GM21515 (cell line): ENCODE measurements at regions not wholly inside any gene's neighbourhood (a gene's known extent, or its start where the extent isn't known, plus 50 kb on each side); places are given as distances from the start of the nearest gene placed in this dataset.

Experiments
- ATAC-seq: cut with Tn5 transposase; IDR thresholded peaks from one replicate; pipeline ENCODE4 v1.9.1; 2021; ENCODE audit not compliant: unreplicated experiment

DNA sequence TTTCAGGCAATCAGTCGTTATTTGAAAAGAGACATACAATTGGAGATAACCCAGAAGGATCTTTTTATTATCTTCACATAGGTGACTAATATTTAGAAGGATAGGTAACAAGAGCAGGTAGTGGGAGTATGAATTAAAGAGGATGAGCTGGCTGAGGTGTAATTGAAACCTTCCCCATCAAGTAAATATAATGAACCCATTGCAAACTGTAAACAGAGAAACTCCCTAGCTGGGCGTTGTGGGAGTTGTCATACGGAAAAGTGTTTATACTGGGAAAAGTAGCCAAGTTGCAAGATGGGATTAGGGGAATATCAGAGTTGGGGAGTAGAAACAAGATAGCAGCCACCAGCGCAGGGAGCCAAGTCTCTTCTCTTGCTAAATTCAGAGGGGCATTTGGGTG is 448.4 kb downstream of the COG6 start:
- ATAC-seq, result no peak

- ATAC-seq, result no peak
Measured at GRCh38 chr13:40105231-40105630, 449.8 kb downstream of the COG6 start.

- no peak for ATAC-seq
Measured at GRCh38 chr13:40109351-40109844, 453.9 kb downstream of the COG6 start.

DNA sequence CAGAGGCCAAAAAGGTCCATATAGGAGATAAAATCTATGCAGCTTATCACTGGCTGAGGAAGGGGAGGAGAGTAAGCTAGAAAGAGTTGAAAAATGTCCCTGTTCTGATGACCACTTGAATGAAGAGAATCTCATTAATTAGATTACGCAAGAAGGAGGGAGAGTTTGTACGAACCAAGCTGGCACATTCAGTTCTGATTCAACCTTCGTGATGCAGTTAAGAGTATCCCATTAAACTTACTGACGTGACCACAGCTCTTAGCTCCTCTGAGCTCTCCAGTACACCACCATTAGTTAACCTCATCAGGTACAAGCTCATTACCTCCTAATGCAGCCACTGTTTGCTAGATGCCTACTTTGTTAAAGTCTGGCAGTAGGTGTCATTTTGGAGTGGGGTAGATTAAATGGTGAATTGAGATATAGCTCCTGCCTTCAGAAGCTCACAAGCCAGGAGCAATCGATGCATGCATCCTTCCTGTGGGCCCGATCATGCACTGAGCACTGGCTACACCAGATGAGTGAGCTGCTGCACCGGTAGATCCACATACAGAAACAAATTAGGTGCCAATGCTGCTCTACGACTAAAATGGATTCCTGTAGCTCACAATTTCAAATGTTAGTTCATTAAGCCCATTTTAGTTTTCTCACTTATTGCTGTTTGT is 458.3 kb downstream of the COG6 start:
- no peak for ATAC-seq

- ATAC-seq, result no peak
Measured at GRCh38 chr13:40114305-40114896, 458.9 kb downstream of the COG6 start.

- ATAC-seq, result no peak
Measured at GRCh38 chr13:40115426-40115825, 460.0 kb downstream of the COG6 start.

DNA sequence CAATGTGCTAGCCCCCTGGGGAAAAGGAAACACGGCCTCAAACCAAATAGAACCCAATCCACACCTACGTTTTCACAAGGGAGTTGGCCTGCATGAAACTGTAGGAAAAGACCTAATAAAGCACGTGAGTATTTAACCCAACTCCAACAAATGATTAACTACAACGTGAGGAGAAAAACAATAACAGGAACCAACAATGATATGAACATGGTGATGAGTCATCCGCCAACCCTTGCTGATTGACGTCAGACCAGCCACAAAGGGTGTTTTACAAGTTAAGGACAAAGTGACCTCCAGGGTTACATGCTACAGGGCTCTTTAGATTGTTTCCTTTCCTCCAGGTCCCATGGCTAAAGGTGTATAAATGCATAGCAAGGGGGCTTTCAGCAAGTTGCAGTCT is 460.5 kb downstream of the COG6 start:
- no peak for ATAC-seq

DNA sequence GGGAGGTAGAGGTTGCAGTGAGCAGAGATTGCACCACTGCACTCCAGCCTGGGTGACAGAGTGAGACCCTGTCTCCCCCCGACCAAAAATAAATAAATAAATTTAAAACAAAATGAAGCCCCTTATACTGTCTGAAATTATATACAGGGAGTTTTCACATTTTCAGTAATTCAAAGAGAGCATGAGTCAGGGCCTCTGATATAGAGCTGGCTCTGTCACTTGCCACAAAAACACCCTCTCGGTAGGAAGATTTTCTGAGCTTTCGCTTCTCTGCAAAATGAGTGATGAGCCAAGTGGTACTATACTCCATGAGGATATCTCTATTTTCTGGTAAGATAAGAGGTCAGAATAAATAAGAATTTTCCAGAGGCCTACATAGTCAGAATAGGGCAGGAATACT is 462.9 kb downstream of the COG6 start:
- no peak for ATAC-seq

GRCh38 chr13:40119852-40120251 is 464.4 kb downstream of the COG6 start:
- no peak for ATAC-seq

- no peak for ATAC-seq
Measured at GRCh38 chr13:40120288-40120687, 464.8 kb downstream of the COG6 start.

- no peak for ATAC-seq
Measured at GRCh38 chr13:40120781-40121180, 465.3 kb downstream of the COG6 start.

GRCh38 chr13:40121722-40122121 is 466.3 kb downstream of the COG6 start:
- no peak for ATAC-seq

- no peak for ATAC-seq
Measured at GRCh38 chr13:40123962-40124632, 468.6 kb downstream of the COG6 start.

DNA sequence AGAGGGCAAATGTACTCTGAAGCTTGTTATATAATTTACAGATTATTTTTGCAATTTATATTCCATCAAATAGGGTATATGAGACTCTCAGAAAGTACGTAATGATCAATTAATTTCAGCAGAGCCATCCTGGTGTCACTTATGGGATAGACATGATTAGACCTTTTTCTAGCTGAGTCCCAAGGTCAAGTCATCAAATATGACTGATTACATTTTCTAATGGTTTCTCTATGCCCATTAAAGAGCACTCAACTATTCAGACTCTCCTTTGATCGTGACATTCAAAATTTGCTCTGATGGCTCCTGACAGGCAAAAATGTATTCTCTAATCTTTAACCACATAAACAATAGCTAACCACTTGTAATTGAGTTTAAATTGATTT is 469.2 kb downstream of the COG6 start:
- no peak for ATAC-seq

GRCh38 chr13:40125336-40125735 is 469.9 kb downstream of the COG6 start:
- ATAC-seq, result no peak

GRCh38 chr13:40126306-40127085 is 471.0 kb downstream of the COG6 start:
- ATAC-seq, result no peak

GRCh38 chr13:40127476-40127875 is 472.0 kb downstream of the COG6 start:
- ATAC-seq, result no peak

DNA sequence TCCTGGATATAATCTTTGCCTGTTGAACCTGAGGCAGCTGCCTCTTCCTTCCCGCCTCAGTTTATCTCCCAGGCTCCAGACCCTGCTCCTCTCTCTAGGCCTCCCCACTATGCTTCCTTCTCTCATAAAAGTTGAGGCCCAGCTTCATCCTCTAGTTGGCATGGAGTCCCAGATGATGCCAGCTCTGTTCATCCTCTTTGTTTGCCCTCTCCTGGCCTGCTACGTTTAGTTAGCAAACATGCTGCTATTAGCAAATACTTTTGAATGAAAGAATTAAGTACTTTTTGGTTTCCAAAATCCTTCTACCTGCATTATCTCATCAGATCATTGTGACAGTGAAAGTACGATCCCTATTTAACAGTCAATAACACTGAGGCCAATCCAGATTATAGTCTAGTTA is 472.5 kb downstream of the COG6 start:
- no peak for ATAC-seq

- ATAC-seq, result no peak
Measured at GRCh38 chr13:40129467-40129866, 474.0 kb downstream of the COG6 start.

- ATAC-seq, result no peak
Measured at GRCh38 chr13:40130871-40131636, 475.6 kb downstream of the COG6 start.

DNA sequence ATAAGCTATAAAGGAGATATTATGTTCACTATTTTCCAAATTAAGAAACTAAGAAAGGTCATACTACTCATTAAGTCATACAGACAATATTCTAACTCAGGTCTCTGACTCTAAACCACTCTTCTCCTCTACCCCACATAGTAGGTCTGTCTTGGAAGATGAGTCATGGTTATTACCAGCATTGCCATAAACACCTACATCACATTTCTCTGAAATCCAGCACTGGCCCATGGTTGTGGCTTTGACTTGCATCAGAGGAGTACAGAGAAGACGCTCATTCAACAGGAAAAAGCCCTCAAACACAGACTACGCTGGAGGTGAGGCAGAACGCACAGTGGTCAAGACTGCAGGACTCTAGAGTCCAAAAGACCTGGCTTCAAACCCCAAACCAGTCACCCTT is 476.8 kb downstream of the COG6 start:
- ATAC-seq, result no peak
